ENCODE measurements at regions not wholly inside any gene's neighbourhood (a gene's known extent, or its start where the extent isn't known, plus 50 kb on each side); places are given as distances from the start of the nearest gene placed in this dataset.

DNA sequence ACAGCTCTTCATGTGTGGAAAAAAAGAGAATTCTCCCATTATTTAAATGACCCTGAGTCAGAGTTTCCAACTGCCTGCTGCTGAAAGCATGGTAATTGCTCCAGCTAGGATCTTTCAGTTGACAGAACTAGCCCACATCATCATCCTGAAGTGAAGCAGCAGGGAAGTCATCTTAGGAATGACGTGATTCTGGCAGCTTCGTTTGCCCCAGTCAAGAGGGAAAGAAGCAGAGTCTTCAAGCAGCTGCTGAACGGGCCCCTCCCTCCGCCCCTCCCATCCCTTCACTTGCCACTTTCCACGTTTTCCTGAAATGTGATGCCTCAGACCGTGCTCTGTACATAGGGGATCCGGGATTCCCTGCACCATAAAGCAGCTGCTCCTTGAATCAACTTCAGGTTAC is 455.0 kb upstream of the TMEM132C start:
- H3K36me3 ChIP-seq (ENCODE audit: control insufficient read depth, insufficient read depth, low read length): no peaks in the 10 kb centered on the region
- no peaks in the 10 kb centered on the region for H3K27me3 ChIP-seq (replicated peaks; ENCODE audit: control insufficient read depth, insufficient read depth, low read length)
- TF ChIP-seq CTCF (IDR thresholded peaks at IDR 0.05; ENCODE audit: insufficient read depth, low read length, poor library complexity, severe bottlenecking): no peak
- no peak overlapping the region for H3K4me3 ChIP-seq (replicated peaks; ENCODE audit: low read depth, low read length)
- DNase-seq (ENCODE audit: extremely low read depth, insufficient read length): no peak

- no peaks in the 10 kb centered on the region for H3K36me3 ChIP-seq (ENCODE audit: control insufficient read depth, insufficient read depth, low read length)
- H3K27me3 ChIP-seq (replicated peaks; ENCODE audit: control insufficient read depth, insufficient read depth, low read length): no peaks in the 10 kb centered on the region
- no peak for TF ChIP-seq CTCF (IDR thresholded peaks at IDR 0.05; ENCODE audit: insufficient read depth, low read length, poor library complexity, severe bottlenecking)
- H3K4me3 ChIP-seq (replicated peaks; ENCODE audit: low read depth, low read length): no peak overlapping the region
- DNase-seq (ENCODE audit: extremely low read depth, insufficient read length): no peak
These were observed 453.8 kb upstream of the TMEM132C start for GRCh38 chr12:127813147-127813546.

DNA sequence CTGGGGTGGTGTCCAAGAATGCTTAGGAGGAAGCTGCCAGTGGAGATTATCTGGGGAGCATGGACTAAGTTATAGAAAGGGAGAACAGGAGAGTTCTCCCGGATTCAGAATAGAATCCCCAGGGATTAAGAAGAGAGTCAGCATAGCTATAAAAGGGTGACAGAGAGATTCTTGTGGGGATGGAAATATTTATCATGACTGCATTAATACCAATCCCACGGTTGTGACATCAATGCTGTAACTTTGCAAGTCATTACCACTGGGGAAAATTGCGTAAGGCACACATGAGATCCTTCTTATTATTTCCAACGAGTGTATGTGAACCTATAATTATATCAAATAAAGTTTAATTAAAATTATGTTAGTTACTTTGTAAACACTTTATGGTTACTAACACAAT is 447.9 kb upstream of the TMEM132C start:
- Histone ChIP-seq H3K36me3 (ENCODE audit: control insufficient read depth, insufficient read depth, low read length) (no peaks in the 10 kb centered on the region), H3K4me3 (replicated peaks; ENCODE audit: low read depth, low read length) (no peak overlapping the region), H3K27me3 (replicated peaks; ENCODE audit: control insufficient read depth, insufficient read depth, low read length) (no peaks in the 10 kb centered on the region)
- no peak for DNase-seq (ENCODE audit: extremely low read depth, insufficient read length)
- TF ChIP-seq CTCF (IDR thresholded peaks at IDR 0.05; ENCODE audit: insufficient read depth, low read length, poor library complexity, severe bottlenecking): no peak

GRCh38 chr12:127820271-127820670 is 446.7 kb upstream of the TMEM132C start:
- no peak overlapping the region for H3K4me3 ChIP-seq (replicated peaks; ENCODE audit: low read depth, low read length)
- no peaks in the 10 kb centered on the region for H3K27me3 ChIP-seq (replicated peaks; ENCODE audit: control insufficient read depth, insufficient read depth, low read length)
- H3K36me3 ChIP-seq (ENCODE audit: control insufficient read depth, insufficient read depth, low read length): no peaks in the 10 kb centered on the region
- TF ChIP-seq CTCF (IDR thresholded peaks at IDR 0.05; ENCODE audit: insufficient read depth, low read length, poor library complexity, severe bottlenecking): no peak
- no peak for DNase-seq (ENCODE audit: extremely low read depth, insufficient read length)

DNA sequence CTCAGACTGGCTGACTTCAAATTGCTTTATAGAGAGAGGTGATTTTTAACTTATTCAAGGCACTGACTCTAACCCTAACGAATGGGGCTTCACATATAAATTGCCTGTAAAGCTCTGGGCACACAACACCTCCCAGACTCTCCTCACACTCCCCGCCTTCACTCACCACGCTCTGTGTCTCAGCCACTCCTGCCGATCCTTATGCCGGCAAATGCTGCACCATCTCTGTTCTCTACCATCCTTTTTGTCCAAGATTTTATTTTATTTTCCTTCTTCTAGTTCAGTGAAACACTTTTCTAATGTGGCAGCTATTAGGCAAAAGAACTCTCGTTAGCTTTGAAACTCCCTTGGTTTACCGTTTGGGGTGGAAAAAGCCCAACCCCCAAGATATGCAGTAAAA is 446.1 kb upstream of the TMEM132C start:
- H3K27me3 ChIP-seq (replicated peaks; ENCODE audit: control insufficient read depth, insufficient read depth, low read length): no peaks in the 10 kb centered on the region
- no peak for TF ChIP-seq CTCF (IDR thresholded peaks at IDR 0.05; ENCODE audit: insufficient read depth, low read length, poor library complexity, severe bottlenecking)
- DNase-seq (ENCODE audit: extremely low read depth, insufficient read length): no peak

GRCh38 chr12:127822809-127823411 is 444.1 kb upstream of the TMEM132C start:
- DNase-seq (ENCODE audit: extremely low read depth, insufficient read length): no peak
- TF ChIP-seq CTCF (IDR thresholded peaks at IDR 0.05; ENCODE audit: insufficient read depth, low read length, poor library complexity, severe bottlenecking): no peak

More for the DNA sequence above, 446.1 kb upstream of the TMEM132C start:
- Histone ChIP-seq H3K36me3 (ENCODE audit: control insufficient read depth, insufficient read depth, low read length) (no peaks in the 10 kb centered on the region), H3K4me3 (replicated peaks; ENCODE audit: low read depth, low read length) (no peak overlapping the region)

More at GRCh38 chr12:127822809-127823411, 444.1 kb upstream of the TMEM132C start:
- Histone ChIP-seq H3K36me3 (ENCODE audit: control insufficient read depth, insufficient read depth, low read length) (no peaks in the 10 kb centered on the region), H3K4me3 (replicated peaks; ENCODE audit: low read depth, low read length) (no peak overlapping the region), H3K27me3 (replicated peaks; ENCODE audit: control insufficient read depth, insufficient read depth, low read length) (no peaks in the 10 kb centered on the region)

All from GM06990 (cell line).